Mesothelial cell of epicardium (in vitro differentiated cells): ENCODE measurements at regions not wholly inside any gene's neighbourhood (a gene's known extent, or its start where the extent isn't known, plus 50 kb on each side); places are given as distances from the start of the nearest gene placed in this dataset.

Experiments used
- DNase-seq, 2 experiments: peaks; one replicate each; pipeline ENCODE4 v3.0.0; 2021; ENCODE audit warnings: low spot score in 2 of 2; ENCODE audit not compliant: unreplicated experiment in 2 of 2
- H3K27ac Mint-ChIP-seq: 2 replicates; pipeline ENCODE4 v1.8.0; 2021; ENCODE audit warnings: mixed read lengths
- H3K27me3 Mint-ChIP-seq: 2 replicates; pipeline ENCODE4 v1.8.0; 2021; ENCODE audit warnings: low read depth, mixed read lengths
- H3K36me3 Mint-ChIP-seq: 2 replicates; pipeline ENCODE4 v1.8.0; 2021; ENCODE audit warnings: mixed read lengths
- H3K4me1 Mint-ChIP-seq: 2 replicates; pipeline ENCODE4 v1.8.0; 2021; ENCODE audit warnings: mixed read lengths
- H3K4me3 Mint-ChIP-seq: 2 replicates; pipeline ENCODE4 v1.8.0; 2021; ENCODE audit warnings: mild to moderate bottlenecking, moderate library complexity, mixed read lengths
- H3K9me3 Mint-ChIP-seq: 2 replicates; pipeline ENCODE4 v1.8.0; 2021; ENCODE audit warnings: mixed read lengths
- TF ChIP-seq, protein P1 (sequence below): fragments of 200-600 bp; sonication (generic); IDR thresholded peaks from one replicate; pipeline ENCODE4 v1.5.0; 2021; ENCODE audit warnings: antibody characterized with exemption; ENCODE audit not compliant: unreplicated experiment

DNA sequence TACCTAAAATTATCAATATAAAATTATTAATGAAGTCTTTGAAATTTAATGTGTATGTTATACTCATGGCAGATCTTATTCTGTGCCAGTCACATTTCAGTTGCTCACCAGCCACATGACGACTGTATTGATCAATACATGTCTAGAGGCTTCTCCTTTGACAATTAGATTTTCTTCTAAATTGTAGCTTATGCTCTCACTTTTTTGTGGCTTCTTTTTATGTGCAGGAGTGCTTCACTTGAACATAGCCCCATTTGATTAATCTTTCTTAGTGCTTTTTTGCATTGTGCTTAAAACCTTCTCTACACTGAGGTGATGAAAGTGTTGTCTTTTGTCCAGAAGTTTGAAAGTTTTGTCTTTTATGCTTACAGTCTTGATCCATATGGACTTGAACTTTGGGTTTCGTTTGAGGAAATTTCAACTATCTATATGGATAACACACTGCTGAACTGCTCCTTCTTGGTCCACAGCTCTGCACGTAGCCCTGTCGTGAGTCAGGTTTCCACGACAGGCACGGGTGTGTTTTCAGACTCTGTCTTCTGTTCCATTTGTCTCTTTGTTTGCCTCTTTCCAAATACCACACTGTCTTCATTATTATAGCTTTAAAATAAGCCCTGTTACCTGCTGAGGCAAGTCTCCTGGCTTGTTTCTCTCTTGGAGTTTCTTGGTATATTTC lies 393.9 kb upstream of the CFAP20DC start:
- no peak overlapping the region for H3K4me3 Mint-ChIP-seq
- no peak overlapping the region for H3K27ac Mint-ChIP-seq
- no peaks in the 10 kb centered on the region for H3K36me3 Mint-ChIP-seq
- TF ChIP-seq, protein P1, sequence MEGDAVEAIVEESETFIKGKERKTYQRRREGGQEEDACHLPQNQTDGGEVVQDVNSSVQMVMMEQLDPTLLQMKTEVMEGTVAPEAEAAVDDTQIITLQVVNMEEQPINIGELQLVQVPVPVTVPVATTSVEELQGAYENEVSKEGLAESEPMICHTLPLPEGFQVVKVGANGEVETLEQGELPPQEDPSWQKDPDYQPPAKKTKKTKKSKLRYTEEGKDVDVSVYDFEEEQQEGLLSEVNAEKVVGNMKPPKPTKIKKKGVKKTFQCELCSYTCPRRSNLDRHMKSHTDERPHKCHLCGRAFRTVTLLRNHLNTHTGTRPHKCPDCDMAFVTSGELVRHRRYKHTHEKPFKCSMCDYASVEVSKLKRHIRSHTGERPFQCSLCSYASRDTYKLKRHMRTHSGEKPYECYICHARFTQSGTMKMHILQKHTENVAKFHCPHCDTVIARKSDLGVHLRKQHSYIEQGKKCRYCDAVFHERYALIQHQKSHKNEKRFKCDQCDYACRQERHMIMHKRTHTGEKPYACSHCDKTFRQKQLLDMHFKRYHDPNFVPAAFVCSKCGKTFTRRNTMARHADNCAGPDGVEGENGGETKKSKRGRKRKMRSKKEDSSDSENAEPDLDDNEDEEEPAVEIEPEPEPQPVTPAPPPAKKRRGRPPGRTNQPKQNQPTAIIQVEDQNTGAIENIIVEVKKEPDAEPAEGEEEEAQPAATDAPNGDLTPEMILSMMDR, result no peak
- H3K27me3 Mint-ChIP-seq, result peaks cover 20% of the 10 kb centered on the region
- DNase-seq, result no peak
- H3K9me3 Mint-ChIP-seq, result no peaks in the 10 kb centered on the region
- H3K4me1 Mint-ChIP-seq, result peaks cover 29% of the 10 kb centered on the region

DNA sequence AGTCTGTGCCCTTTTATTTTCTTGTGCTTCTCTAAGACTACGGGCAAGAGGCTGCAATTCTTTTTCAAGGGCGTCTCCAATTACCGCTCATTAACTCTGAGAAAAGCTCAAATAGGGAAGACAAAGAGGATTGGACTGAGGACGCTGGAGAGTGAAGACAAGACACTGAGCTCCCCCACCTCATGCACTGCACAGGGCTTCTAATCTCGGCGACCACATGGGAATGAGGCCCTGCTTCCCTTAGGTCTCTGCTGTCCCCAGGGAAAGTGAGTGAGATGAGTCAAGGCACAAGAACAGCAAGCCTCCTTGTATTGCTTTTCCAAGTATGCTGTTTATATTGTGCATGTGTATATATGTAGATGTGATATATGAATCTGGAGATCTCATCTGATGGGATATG lies 392.2 kb upstream of the CFAP20DC start:
- Mint-ChIP-seq H3K27ac (no peak overlapping the region), H3K4me1 (peaks cover 24% of the 10 kb centered on the region)
- TF ChIP-seq, protein P1, result no peak

DNA sequence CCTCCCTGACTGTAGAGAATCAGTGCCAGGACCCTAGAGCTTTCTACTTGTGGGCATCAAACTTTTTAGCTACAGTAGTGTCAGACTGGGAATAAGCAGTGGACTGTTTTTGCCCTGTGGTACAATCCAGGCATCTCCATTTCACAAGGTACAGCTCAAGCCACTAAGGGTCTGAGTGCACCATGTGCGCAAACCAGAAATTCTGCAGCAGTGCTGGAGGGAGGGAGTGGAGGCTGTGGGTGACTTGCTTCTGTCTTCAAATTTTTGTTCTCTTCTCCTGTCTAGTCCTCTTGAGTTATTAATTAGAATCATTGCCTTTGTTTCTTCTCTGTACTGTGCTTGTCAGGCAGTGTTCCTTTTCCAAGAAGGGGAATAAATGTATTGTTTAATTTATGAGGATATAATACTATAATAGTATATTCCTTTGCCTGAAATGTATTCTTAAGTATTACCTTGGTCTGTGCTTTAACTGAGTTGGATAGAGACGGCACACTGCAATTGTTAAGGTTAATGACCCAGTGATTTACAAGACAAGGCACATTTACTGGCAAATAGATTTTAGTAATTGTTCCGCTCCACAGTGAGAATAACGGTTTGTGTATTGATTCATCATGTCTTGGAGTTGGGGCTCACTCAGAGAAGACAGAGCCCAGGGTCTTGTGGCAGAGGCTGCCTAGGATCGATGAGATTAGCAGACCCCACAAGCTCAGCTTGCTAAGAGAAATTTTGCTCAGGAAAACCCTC lies 390.6 kb upstream of the CFAP20DC start:
- no peaks in the 10 kb centered on the region for H3K9me3 Mint-ChIP-seq
- no peak for DNase-seq
- H3K4me1 Mint-ChIP-seq, result peaks cover 9% of the 10 kb centered on the region
- TF ChIP-seq, protein P1, result no peak
- no peak overlapping the region for H3K4me3 Mint-ChIP-seq
- no peaks in the 10 kb centered on the region for H3K36me3 Mint-ChIP-seq
- H3K27ac Mint-ChIP-seq, result no peak overlapping the region
- H3K27me3 Mint-ChIP-seq, result peaks cover 20% of the 10 kb centered on the region

More for the DNA sequence above, 392.2 kb upstream of the CFAP20DC start:
- Mint-ChIP-seq H3K27me3 (peaks cover 20% of the 10 kb centered on the region), H3K4me3 (no peak overlapping the region), H3K9me3 (no peaks in the 10 kb centered on the region), H3K36me3 (no peaks in the 10 kb centered on the region)
- DNase-seq, result no peak

DNA sequence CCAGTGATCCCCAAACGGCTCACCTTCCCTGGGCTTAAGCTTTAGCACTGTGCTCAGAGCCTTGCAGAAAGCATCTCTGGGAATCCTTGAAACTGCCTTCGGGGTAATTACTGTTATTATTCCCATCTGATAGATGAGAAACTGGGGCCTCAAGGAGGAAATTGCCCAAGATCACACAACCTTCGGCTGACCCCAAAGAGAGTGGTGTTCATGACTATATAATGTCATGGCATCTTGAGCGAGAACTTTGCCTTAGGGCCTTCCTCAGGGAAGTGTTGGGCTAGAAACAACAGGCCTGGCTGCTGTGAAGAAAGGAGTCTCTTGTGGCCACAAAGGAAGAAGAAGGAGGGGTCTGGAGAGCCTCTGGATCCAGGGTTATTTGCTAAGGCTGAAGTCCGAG lies 388.7 kb upstream of the CFAP20DC start:
- Mint-ChIP-seq H3K36me3 (no peaks in the 10 kb centered on the region), H3K9me3 (peaks cover 4% of the 10 kb centered on the region), H3K4me1 (no peaks in the 10 kb centered on the region), H3K27ac (no peak overlapping the region), H3K4me3 (no peak overlapping the region), H3K27me3 (peaks cover 22% of the 10 kb centered on the region)
- DNase-seq, result no peak
- TF ChIP-seq, protein P1, result no peak

DNA sequence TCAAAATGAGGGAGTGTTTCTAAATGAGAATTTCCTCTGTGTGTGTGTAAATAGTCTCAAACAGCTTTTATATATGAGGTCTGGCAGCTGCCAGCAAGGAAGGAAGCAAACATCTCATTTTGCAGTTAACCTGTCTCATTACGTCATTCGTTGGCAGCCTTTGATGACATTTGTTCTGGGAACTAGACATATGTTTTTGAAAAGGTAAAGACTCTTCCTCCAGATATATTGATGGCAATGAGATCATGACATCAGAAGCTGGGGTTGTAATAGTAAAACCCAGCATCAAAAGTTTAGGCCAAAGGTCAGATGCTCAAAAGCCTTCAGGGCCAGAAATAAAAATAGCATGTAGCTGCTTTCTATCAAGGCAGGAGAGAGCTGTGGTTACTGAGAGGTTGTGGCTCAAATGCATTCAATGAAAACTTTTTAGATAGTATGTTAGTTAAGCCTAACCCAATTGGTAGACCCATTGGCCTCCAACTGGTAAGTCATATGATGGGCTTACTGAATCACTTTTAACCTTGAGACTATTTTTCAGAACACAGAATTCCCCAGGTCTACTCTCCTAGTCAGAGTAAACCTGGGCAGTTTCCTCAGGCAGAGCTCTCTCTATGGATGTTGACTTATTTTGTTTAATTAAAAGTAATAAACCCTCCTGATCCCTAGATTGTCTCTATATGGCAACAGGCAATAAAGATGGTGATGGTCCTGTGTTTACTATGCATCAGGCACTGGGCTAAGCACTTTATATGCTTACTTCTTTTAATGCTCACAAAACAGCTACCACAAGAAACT lies 386.5 kb upstream of the CFAP20DC start:
- peaks cover 4% of the 10 kb centered on the region for H3K9me3 Mint-ChIP-seq
- H3K4me1 Mint-ChIP-seq, result no peaks in the 10 kb centered on the region
- H3K4me3 Mint-ChIP-seq, result no peak overlapping the region
- no peak overlapping the region for H3K27ac Mint-ChIP-seq
- peaks cover 22% of the 10 kb centered on the region for H3K27me3 Mint-ChIP-seq
- TF ChIP-seq, protein P1, result no peak
- no peaks in the 10 kb centered on the region for H3K36me3 Mint-ChIP-seq
- DNase-seq, result no peak
